HEK293T (cell line): ENCODE measurements at regions not wholly inside any gene's neighbourhood (a gene's known extent, or its start where the extent isn't known, plus 50 kb on each side); places are given as distances from the start of the nearest gene placed in this dataset.

Source experiments
- CTCF ChIA-PET: fragments of 350-600 bp; formaldehyde crosslinking; extraction: SDS; loops from one replicate; lab custom pipeline; 2021; ENCODE audit warnings: antibody characterized with exemption, inconsistent platforms; lab: Yijun Ruan, JAX
- POLR2A ChIA-PET: fragments of 350-600 bp; formaldehyde crosslinking; extraction: SDS; loops from one replicate; lab custom pipeline; 2020; ENCODE audit warnings: antibody characterized with exemption, inconsistent platforms; lab: Yijun Ruan, JAX
- DNase-seq: peaks from one replicate; pipeline ENCODE4 v3.0.0; 2012; ENCODE audit warnings: mixed read lengths; ENCODE audit errors: extremely low spot score
- ARNT ChIP-seq: fragments of 450-650 bp; IDR thresholded peaks from 2 replicates; pipeline ENCODE4 v1.6.1; 2017; ENCODE audit warnings: mild to moderate bottlenecking
- BHLHE40 ChIP-seq: fragments of 450-650 bp; IDR thresholded peaks from 2 replicates; pipeline ENCODE4 v1.6.1; 2016; ENCODE audit warnings: mild to moderate bottlenecking, moderate library complexity, borderline replicate concordance
- CTBP1 ChIP-seq: fragments of 450-650 bp; IDR thresholded peaks from 2 replicates; pipeline ENCODE4 v1.6.1; 2016; ENCODE audit warnings: borderline replicate concordance
- ELF4 ChIP-seq: fragments of 450-650 bp; IDR thresholded peaks from 2 replicates; pipeline ENCODE4 v1.6.1; 2017; ENCODE audit warnings: antibody characterized with exemption
- FOXA1 ChIP-seq: fragments of 450-650 bp; IDR thresholded peaks from 2 replicates; pipeline ENCODE4 v1.6.1; 2016; ENCODE audit warnings: mild to moderate bottlenecking
- FOXK2 ChIP-seq: fragments of 450-650 bp; IDR thresholded peaks from 2 replicates; pipeline ENCODE4 v1.6.1; 2016; ENCODE audit warnings: mild to moderate bottlenecking
- FOXM1 ChIP-seq: fragments of 450-650 bp; IDR thresholded peaks from 2 replicates; pipeline ENCODE4 v1.6.1; 2017; ENCODE audit warnings: mild to moderate bottlenecking, borderline replicate concordance
- HDGF ChIP-seq: fragments of 450-650 bp; IDR thresholded peaks from 2 replicates; pipeline ENCODE4 v1.6.1; 2017; ENCODE audit warnings: antibody characterized with exemption, borderline replicate concordance
- L3MBTL2 ChIP-seq: fragments of 450-650 bp; conservative IDR thresholded peaks from 2 replicates; pipeline ENCODE4 v1.6.1; 2016; ENCODE audit warnings: mild to moderate bottlenecking
- LEF1 ChIP-seq: fragments of 450-650 bp; IDR thresholded peaks from 2 replicates; pipeline ENCODE4 v1.6.1; 2017; ENCODE audit warnings: mild to moderate bottlenecking, borderline replicate concordance
- NFRKB ChIP-seq: fragments of 450-650 bp; IDR thresholded peaks from 2 replicates; pipeline ENCODE4 v1.6.1; 2016; ENCODE audit warnings: mild to moderate bottlenecking, moderate library complexity
- SP1 ChIP-seq: fragments of 450-650 bp; IDR thresholded peaks from 2 replicates; pipeline ENCODE4 v1.6.1; 2017
- SUZ12 ChIP-seq: fragments of 450-650 bp; IDR thresholded peaks from 2 replicates; pipeline ENCODE4 v1.6.1; 2016; ENCODE audit warnings: mild to moderate bottlenecking
- TARDBP ChIP-seq: fragments of 450-650 bp; IDR thresholded peaks from 2 replicates; pipeline ENCODE4 v1.6.1; 2016
- ZNF384 ChIP-seq: fragments of 450-650 bp; IDR thresholded peaks from 2 replicates; pipeline ENCODE4 v1.6.1; 2016
- TF ChIP-seq, protein P1 (sequence below): fragments of 450-650 bp; IDR thresholded peaks from 2 replicates; pipeline ENCODE4 v1.6.1; 2016

DNA sequence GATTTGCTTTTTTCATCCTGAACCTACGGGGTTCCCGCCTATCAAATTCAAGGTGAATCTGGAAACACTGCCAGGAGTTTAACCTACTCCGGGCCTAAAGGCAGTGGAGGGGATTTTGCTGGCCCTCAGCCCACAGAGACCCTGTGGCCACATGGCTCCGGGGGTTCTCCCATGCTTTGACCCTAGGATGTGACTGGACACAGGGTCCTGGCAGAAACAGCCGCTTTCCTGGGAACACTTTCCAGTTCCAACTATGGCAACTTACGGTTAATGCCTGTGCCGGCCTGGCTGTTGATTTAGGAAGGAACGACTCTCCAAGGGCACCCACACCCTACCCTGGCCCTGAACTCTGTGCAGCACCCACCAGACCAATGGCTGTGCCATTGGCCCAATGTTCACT is 141.7 kb upstream of the RPS6KA2 start:
- POLR2A ChIA-PET: no interaction called here
- no peak for TF ChIP-seq SP1
- no peak for TF ChIP-seq NFRKB
- TF ChIP-seq FOXA1: no peak
- TF ChIP-seq SUZ12: no peak
- TF ChIP-seq L3MBTL2: no peak
- no peak for TF ChIP-seq LEF1
- TF ChIP-seq FOXK2: no peak
- TF ChIP-seq FOXM1: no peak
- no peak for TF ChIP-seq ARNT
- no peak for DNase-seq
- CTCF ChIA-PET: no interaction called here

DNA sequence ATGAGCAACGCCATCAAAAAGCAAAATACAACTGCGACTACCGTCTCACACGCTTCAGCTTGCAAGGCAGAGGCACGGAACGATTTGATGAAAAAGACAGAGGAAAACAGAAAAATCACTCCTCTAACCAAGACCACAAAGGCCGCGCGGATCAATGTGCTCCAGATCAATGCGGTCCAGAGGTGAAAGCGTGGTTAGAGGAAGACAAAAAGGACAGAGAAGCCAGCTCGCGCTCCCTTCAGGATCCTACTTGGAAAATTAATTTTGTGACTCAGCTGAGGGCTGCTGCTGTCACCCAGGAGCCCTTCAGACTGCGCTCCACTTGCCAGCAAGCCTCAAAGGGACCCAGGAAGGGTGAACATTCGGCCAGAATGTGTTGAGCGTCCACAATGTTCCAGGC is 140.2 kb upstream of the RPS6KA2 start:
- ChIA-PET POLR2A (no interaction called here), CTCF (interaction anchor here (2.0 to 3.0 kb wide), 2 partner anchors 7 to 8 kb away, joined by 8 to 12 read pairs; no protein-coding TSS in a partner anchor)
- no peak for DNase-seq
- TF ChIP-seq FOXK2: no peak
- no peak for TF ChIP-seq FOXM1
- TF ChIP-seq BHLHE40: no peak
- no peak for TF ChIP-seq SP1
- TF ChIP-seq LEF1: no peak
- no peak for TF ChIP-seq ARNT
- TF ChIP-seq FOXA1: no peak
- TF ChIP-seq L3MBTL2: no peak

DNA sequence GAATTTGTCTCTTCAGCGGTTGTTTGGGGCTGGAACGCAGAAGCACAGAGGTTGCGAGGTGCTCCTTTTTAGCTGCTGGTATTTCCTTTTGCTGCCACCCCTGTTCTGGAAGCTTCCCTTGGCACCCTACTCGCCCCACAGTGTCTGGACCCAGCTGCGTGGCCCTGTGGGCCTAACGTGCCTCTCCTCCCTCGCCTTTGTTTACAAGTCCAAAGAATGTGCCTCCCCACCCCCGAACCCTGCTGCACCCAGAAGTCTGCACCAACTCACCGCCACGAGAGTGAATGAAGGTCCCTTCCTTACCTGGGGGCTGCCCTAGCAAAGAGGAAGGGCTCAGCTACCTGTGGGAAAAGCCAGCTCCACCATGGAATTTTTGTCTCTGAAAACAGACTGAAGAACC is 139.7 kb upstream of the RPS6KA2 start:
- no peak for DNase-seq
- ChIA-PET POLR2A (no interaction called here), CTCF (interaction anchor here (2.0 to 3.0 kb wide), 2 partner anchors 8 to 9 kb away, joined by 8 to 12 read pairs; no protein-coding TSS in a partner anchor)
- TF ChIP-seq HDGF: no peak
- TF ChIP-seq TARDBP: no peak
- TF ChIP-seq, protein P1, sequence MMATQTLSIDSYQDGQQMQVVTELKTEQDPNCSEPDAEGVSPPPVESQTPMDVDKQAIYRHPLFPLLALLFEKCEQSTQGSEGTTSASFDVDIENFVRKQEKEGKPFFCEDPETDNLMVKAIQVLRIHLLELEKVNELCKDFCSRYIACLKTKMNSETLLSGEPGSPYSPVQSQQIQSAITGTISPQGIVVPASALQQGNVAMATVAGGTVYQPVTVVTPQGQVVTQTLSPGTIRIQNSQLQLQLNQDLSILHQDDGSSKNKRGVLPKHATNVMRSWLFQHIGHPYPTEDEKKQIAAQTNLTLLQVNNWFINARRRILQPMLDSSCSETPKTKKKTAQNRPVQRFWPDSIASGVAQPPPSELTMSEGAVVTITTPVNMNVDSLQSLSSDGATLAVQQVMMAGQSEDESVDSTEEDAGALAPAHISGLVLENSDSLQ: no peak
- TF ChIP-seq ZNF384: no peak
- no peak for TF ChIP-seq SP1
- no peak for TF ChIP-seq FOXK2
- no peak for TF ChIP-seq L3MBTL2
- no peak for TF ChIP-seq ARNT
- no peak for TF ChIP-seq FOXA1
- no peak for TF ChIP-seq FOXM1
- TF ChIP-seq BHLHE40: no peak
- TF ChIP-seq ELF4: no peak
- no peak for TF ChIP-seq CTBP1
- no peak for TF ChIP-seq NFRKB
- no peak for TF ChIP-seq LEF1
- TF ChIP-seq SUZ12: no peak

DNA sequence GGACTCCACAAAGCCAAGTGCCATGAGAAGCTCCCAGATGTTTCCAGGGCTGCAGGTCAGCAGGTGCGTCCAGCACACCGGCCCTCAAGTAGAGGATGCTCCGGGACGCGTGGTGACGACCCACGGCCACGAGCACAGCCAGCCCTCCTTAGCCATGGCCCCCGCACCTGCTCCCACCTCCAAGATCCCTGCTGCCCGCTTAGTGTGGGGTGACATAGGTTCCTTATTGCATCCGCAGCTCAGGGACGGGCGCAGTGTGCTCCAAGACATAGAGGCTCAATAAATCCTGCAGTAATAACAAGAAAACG is 138.1 kb upstream of the RPS6KA2 start:
- ChIA-PET CTCF (interaction anchor here (2.0 to 3.0 kb wide), 2 partner anchors 9 to 11 kb away, joined by 8 to 12 read pairs; no protein-coding TSS in a partner anchor), POLR2A (no interaction called here)
- no peak for DNase-seq
- TF ChIP-seq CTBP1: no peak
- no peak for TF ChIP-seq NFRKB
- no peak for TF ChIP-seq SP1
- no peak for TF ChIP-seq HDGF
- TF ChIP-seq FOXK2: no peak
- TF ChIP-seq SUZ12: no peak
- no peak for TF ChIP-seq ZNF384
- no peak for TF ChIP-seq FOXM1
- TF ChIP-seq ELF4: no peak
- TF ChIP-seq TARDBP: no peak
- no peak for TF ChIP-seq LEF1
- TF ChIP-seq FOXA1: no peak
- TF ChIP-seq BHLHE40: no peak
- no peak for TF ChIP-seq ARNT
- no peak for TF ChIP-seq L3MBTL2
- TF ChIP-seq, protein P1: no peak

DNA sequence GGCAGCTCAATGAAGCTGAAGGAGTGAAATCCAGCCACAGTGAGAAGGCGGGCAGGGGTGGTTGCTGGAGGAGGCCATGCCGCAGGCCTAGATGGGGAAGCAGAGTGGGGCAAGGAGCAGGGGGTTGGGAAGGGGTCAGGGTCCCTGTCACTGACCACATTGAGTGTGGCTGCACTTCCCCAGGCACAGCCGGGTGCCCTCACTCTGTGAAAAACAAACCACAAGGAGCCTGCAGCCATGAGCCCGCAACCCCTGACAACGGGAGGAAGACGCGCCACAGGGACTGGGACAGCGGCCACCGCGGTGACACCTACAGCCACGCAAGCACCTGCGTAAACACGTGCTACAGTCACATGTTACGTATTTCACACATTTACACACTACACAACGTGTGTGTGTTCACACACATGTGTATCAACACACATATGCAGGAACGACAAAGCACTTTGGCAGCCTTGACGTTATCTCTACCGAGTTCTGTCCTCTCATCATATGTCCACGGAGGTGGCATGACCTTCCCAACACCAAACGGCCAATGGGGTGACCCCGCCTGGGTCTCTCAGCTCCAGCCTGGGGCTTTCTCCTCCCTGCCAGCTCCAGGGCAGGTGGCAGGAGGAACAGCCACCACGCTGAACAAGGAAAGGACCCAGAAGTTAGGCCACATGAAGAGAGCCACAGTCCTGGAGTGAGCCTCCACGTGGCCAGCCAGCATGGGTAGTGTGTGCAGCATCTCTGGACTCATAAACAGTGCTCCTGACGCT is 137.6 kb upstream of the RPS6KA2 start:
- DNase-seq: no peak
- no peak for TF ChIP-seq FOXK2
- no peak for TF ChIP-seq TARDBP
- no peak for TF ChIP-seq FOXA1
- no peak for TF ChIP-seq SP1
- no peak for TF ChIP-seq ARNT
- TF ChIP-seq, protein P1: no peak
- no peak for TF ChIP-seq LEF1
- no peak for TF ChIP-seq BHLHE40
- TF ChIP-seq HDGF: no peak
- TF ChIP-seq L3MBTL2: no peak
- TF ChIP-seq SUZ12: no peak
- no peak for TF ChIP-seq ELF4
- no peak for TF ChIP-seq ZNF384
- TF ChIP-seq CTBP1: no peak
- no peak for TF ChIP-seq NFRKB
- no peak for TF ChIP-seq FOXM1
- ChIA-PET POLR2A (no interaction called here), CTCF (interaction anchor here (3.0 kb wide), 1 partner anchor 10 kb away, joined by 12 read pairs; no protein-coding TSS in a partner anchor)
